ENCODE measurements at regions not wholly inside any gene's neighbourhood (a gene's known extent, or its start where the extent isn't known, plus 50 kb on each side); places are given as distances from the start of the nearest gene placed in this dataset.
A peak's percentile ranks its signal among the peaks of the same experiment; 100 is the strongest.
"Not testable (repeated sequence)": the region's sequence is repeated elsewhere in the genome, so short reads cannot be mapped to it uniquely, and the experiment has no call there.

DNA sequence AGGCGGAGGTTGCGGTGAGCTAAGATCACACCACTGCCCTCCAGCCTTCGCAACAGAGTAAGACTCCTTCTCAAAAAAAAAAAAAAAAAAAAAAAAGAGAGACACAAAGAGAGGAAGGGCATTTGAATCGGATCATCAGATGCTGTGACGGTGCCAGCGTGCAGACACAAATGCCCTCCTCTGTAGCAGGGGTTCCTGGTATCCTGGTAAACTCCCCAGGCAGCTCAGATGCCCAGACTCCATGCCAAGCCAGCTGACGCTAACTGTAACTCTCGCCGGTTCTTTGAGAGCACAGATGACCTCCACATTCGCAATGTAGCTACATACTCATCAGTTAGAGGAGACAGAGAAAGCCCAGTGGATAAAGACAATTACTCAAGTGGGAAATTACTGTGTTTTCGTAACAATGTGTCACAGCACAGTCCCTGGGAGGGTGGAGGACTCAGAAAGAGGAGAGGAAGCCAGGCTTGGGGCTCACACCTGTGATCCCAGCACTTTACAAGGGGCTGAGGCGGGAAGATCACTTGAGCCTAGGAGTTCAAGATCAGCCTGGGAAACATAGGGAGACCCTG lies 153.1 kb downstream of the BRD1 start:
- DNase-seq = no peak

DNA sequence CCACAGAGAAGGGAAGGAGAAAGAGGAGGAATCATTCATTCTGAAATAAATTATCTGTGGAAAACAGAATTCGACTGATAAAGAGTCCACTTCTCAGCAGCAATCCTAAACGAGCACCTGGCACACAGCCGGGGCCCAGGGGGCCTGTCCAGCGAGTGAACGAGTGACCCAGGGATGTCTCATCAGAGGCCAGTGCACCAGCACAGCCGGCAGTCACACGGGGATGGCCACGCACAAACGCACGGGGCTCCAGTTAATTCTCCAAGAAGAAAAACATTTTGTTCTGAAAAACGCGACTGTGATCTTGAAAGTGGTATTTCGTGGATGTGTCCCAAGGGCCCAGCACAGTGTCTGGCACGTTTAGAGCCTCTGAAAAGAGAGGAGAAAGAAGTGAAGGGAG lies 154.6 kb downstream of the BRD1 start:
- DNase-seq = no peak

DNA sequence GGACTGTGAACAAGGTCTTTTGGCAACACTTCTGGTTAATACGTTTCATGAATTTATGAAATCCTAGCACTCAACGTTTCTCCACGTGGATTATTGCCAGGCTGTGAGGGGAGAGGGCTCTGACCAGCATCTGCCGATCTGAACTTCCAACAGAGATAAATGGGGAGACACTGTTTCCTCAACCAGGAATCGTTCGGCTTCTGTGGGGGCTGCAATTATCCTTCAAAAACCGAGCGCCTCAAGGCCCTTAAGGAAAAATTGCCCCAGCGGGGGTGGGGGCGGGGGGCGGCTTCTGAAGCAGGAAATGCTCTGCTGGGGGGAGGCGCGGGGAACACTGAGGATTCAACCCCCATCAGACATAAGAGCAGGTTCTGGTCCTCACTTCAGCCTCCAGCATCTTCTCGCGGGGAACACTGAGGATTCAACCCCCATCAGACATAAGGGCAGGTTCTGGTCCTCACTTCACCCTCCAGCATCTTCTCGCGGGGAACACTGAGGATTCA lies 155.6 kb downstream of the BRD1 start:
- no peak for DNase-seq

DNA sequence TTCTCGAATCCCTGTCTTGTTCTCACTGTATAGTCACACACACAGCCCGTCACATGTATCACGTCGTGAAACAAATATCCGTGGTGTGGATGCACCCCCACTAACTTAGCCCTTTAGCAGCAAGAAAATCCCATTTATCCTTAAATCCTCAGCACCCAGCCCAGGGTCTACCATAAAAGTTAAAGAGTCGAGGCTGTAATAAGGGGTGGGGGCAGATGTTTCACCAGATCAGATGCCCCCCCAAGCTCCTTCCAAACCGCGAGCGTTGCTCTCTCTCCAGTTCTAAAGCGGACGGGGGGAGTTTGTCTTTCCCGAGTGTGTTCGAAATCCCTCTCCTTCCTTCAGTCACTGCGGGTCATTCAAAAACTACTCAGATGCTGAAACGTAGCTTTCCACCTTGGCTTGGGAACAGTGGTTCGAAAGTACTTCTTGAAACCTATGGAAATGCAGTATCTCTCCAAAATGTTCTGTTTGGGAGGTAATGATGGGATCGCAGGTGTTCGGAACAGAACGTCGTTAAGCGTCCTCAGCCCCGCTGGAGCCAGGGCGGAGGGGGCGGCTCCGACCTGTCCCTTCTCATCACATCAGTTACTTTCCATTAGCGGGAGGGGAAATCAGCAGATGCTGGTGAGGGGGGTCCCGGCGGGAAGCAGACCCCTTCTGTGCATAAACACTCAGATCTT lies 156.2 kb downstream of the BRD1 start:
- DNase-seq = no peak

DNA sequence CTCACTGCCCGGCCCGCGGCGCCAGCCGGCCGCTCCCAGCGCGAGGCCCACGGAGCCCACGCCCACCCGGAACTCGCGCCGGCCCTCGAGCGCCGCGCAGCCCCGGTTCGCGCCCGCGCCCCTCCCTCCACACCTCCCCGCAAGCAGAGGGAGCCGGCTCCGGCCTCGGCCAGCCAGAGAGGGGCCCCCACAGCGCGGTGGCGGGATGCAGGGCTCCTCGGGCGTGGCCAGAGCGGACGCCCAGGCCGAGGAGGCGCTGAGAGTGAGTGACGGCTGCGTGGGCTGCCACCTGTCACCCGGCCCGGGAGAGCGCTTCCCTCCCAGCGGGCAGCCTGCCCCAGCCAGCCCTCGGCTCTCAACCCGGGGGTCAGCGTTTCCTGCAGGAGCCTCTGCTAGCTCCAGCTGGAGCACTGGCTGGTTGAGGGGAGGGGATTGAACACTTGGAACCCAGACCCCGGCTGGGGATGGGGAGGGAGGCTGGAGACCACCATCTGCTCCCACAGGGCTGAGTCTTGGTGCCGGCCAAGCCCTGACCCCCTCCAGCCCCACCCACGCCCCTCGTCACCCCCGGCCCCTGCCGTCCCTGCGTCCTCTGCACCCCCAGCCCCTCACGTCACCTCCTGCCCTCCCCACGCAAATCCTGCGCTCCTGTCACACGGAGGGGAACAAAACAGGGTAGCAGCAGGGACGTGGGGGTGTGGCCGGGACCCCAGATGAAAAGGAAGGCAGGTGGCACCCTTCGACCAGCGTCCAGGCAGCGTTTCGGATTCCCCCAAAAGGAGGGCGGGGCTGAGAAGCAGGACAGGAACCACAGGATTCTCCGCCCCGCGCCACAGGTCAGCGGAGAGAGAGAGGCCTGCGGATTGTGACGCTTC lies 157.0 kb downstream of the BRD1 start:
- DNase-seq = peak; percentile 59

DNA sequence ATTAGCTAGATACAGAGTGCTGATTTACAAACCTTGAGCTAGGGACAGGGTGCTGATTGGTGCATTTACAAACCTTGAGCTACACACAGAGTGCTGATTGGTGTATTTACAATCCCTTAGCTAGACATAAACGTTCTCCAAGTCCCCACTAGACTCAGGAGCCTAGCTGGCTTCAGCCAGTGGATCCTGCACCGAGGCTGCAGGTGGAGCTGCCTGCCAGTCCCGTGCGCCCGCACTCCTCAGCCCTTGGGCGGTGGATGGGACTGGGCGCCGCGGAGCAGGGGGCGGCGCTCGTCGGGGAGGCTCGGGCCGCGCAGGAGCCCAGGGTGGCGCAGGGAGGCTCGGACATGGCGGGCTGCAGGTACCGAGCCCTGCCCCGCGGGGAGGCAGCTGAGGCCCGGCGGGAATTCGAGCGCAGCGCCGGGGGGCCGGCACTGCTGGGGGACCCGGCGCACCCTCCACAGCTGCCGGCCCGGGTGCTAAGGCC lies 157.7 kb downstream of the BRD1 start:
- DNase-seq = peak; percentile 36

DNA sequence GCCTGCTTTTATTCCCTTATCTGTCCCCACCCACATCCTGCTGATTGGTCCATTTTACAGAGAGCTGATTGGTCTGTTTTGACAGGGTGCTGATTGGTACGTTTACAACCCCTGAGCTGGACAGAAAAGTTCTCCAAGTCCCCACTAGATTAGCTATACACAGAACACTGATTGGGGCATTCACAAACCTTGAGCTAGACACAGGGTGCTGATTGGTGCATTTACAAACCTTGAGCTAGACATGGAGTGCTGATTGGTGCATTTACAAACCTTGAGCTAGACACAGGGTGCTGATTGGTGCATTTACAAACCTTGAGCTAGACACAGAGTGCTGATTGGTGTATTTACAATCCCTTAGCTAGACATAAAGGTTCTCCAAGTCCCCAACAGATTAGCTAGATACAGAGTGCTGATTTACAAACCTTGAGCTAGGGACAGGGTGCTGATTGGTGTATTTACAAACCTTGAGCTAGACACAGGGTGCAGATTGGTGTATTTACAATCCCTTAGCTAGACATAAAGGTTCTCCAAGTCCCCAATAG lies 158.2 kb downstream of the BRD1 start:
- DNase-seq = not testable (repeated sequence)

DNA sequence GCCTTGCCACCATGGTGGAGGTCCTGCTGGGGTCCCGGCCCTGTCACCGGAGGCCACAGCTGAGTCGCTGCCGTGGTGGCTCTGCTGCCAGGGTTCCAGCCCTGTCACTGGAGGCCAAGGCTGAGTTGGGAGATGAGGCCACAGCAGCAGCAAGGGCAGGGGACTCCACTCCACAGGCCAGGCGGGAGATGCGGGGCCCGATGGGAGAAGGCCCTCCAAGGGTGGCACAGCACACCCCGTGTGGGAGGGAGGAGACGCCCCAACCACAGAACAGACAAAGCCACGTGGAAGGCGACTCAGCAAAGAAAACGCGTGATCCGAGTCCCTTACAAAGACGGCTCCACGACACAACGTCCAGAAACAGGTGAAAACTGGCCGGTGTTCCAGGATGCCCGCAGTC lies 159.3 kb downstream of the BRD1 start:
- DNase-seq = no peak

DNA sequence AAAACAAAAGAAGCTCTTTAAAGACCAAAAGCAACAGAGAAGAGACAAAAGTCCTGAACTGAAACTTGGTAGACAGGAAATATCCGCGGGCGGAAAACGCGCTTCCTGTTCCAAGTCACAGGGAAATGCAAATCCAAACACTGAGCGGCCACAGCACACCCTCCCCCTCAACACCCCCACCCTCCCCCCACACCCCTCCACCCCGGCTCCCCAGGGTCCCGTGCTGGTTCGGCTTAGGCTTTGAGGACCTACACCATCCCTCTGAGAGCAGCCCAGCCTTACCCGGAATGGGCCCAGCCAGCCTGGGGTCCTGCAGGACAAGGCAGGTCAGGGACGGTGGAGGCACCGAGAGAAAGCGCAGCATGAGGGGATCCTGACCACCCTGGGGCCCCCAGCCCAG lies 160.4 kb downstream of the BRD1 start:
- no peak for DNase-seq

DNA sequence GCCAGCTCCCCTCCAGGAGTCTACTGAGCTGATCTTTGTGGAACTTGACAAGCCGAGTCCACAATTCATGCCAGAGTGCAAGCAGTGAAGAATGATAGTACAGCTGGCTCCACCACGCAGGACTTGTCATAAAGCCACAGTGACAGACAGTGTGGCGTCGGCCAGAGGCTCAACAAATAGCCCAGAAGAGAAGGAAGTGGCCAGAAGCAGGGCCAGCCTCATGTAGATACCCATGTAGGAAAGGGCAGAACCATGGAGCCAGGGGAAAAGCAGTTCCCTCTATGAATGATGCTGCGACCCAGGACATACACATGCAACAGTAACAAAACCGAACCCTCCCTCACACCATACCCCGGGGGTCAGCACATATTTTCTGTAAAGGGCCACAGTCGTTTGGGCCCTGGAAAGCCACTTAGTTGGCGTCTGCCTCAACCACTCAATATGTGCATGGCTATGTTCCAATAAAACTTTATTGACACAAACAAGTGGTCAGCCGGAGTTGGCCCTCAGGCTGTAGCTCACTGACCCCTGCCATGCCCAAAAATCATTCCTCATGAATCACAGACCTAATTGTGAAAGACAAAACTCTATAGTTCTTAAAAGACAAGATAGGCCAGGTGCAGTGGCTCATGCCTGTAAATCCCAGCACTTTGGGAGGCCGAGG lies 161.4 kb downstream of the BRD1 start:
- DNase-seq = no peak

DNA sequence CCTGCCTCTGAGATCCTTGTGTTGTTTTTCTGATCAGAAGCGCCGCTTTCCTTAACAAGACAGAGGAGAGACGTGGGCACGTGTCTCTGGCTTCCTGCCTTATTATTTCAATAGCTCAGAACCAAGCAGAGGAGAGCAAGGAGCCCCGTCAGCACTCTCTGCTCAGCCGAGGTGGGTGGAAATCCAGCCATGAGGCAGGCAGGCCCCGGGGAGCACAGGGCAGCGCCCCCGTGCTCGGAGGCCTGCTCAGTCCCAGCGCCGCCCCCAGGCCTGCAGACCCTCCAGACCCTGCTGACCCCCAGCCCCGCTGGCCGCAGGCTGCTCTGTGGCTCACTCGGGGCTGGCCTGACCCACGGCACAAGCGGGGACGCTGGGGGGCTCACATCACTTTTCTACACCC lies 162.8 kb downstream of the BRD1 start:
- DNase-seq = no peak

DNA sequence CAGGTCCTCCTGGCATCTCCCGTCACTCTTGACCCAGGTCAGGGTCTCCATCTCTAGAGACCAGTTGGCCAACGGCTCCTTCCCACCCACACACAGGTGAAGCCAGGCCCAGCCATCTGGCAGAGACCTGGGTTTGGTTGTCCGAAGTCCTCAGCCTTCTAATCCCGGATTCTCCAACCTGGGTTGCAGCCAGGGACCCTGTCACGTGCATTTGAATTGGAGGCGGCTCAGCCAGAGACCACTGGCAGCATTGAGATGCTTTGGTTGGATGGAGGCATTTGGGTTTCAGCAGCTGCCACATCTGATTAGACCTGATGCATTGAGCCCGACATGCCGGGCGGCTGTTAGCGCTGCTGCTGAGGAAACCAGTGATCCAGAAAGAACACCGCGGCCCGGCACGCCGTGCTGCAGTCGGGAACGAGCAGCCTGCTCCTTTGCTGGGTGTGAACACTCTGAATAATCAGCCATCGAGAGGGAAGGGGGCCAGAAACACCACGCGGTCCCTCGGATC lies 163.2 kb downstream of the BRD1 start:
- DNase-seq = no peak

DNA sequence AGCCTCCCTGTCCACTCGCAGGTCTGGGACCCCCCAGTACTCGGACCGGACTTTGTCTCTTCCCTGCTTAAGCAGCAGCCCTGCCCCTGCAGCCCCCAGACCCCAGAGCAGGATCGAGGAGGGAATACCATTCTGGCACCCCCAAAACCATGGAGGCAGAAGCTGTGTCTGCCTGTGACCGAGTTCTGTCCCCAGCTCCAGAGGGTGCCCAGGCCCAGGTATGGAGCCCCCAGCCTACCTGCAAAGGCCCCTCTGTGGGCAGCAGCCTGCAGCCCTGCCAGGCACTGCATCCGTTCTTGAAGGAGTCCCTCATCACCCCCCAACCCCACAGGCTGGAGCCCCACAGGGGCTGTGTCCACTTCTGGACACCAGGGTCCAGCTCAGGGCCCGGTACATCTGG lies 163.8 kb downstream of the BRD1 start:
- DNase-seq = no peak

DNA sequence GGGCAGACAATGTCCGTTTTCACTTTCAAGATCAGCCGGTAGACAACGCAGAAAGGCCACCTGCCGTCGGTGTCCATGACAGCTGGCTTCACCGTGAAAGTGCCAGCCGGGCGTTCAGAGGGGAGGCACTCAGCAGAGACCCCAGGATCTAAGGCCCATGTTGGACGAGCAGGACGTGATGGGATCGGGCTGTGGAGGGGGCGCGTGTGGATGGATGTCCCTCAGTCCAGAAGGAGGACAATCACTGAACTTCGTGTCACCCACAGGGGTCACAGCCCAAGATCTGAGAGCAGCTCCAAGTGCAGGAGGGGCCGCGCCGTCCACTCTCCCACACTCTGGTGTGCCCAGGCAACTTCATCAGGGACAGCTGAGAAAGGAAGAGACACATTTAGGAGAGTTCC lies 164.4 kb downstream of the BRD1 start:
- no peak for DNase-seq

DNA sequence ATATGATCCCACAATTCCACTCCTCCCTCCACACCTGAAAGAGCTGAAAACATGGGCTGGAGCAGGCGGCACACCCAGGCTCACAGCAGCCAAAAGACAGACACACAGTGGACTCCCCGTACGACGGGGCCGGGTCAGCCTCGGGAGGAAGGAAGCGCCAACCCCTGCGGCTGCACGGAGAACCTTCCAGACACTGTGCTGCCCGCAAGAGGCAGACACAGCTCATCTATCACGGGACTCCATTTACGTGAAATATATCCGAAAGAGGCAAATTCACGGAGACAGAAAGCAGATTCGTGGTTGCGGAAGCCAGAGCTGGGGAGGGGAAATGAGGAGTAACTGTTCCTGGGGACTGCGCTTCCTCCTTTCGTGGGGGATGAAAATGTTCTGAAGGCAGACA lies 165.0 kb downstream of the BRD1 start:
- no peak for DNase-seq

DNA sequence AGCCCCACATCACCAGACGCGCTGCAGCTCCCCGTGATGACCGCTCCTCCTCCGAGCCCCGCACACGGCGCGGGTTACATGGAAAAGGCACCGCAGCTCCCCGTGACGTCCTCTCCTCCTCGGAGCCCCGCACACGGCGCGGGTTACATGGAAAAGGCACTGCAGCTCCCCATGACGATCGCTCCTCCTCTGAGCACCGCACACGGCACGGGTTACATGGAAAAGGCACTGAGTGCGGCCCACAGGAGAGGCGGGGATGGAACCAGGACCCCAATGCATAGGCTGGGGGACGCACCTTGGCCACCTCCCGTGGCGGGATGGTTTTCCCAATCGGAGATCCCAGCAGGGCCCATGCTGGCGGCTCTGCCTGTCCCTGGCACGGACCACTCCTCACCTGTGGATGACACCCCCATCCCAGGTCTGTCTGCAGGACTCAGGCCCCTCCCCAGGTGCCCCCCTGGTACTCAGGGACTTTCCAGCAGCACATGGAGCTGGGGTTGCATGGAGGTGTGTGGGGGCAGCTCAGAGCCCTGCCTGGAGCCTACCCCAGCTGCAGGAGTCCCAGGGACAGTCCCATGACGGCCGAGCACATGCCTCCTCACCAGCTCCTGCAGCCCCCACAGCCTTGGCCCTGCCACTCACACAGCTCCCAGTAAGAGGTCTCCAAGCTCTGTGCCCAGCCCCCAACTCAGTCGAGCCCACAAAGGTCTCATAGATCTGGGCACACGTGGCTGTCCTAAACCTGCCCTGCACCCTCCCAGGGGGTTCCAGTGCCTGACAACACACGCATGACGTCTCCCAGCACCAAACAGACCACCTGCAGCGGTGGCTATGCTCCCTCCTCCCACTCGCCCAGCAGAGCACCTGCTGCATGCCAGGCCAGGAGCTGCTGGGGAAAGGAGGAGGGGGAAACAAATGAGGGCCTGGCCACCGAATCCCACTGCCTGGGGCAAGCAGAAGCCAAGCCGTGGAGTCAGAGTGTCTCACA lies 166.6 kb downstream of the BRD1 start:
- no peak for DNase-seq

DNA sequence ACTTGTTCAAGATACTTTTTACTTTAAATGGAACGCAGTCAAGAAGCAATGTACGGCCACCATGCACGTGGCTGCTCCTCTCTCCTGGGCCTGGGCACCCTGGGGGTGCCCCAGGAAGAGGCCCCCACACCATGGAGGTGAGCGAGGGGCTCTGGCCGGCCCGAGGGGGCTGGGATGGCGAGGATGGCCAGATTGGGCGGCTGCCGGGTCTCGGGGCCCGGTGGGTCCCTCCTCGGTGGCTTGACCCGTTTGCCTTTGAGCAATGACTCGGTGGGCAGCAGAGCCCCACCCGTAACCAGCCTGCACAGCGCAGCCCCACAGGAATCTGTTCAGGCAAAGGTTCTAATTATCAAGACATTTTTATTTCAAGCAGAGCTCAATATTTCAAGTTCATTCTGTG lies 167.4 kb downstream of the BRD1 start:
- no peak for DNase-seq

DNA sequence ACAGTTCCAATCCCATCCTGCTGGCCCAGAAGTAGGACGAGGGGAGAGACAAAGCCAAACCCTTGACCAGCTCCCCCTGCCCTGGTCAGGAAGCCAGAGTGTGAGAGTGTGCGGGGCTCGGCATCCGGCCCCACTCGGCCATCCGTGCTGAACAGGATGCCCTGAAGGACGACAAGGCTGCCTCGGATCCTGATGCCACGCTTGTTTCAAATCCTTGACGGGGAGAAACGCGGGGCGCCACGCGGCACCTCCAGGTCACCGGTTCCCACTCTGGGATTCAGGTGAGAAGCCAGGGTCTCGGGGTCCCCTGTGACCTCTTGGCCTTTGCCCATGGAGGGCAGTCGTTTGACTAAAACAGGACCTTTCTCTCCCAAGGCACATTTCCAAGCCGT lies 167.8 kb downstream of the BRD1 start:
- no peak for DNase-seq

DNA sequence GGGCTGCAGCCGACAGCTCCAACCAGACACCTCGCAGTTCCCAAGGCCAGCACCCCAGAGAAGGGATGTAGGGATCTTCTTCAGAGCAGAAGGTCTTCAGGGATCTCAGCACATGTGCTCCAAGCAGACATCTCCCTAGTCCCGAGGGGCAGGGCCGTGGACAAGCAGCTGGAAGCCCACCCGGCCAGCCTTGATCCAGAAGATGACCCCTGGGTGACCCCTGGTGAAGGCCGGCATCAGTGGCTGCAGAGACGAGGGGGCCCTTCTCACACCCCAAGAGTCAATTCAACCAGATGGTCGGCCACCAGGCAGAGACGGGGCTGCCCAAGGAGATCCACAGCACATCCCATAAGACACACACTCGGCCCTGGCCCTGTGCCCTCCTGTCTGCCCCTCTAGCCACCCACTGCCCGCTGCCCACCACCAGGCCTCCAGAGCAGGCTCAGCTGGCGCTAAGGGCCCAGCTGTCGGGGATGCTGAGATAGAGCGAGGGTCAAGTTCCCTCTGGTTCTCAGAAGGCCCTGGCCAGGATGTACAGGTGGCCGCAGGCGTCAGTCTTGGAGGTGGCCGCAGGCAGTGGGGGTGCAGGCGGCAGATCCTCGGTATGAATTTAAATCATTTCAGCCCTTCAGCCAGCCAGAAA lies 168.3 kb downstream of the BRD1 start:
- DNase-seq = no peak

DNA sequence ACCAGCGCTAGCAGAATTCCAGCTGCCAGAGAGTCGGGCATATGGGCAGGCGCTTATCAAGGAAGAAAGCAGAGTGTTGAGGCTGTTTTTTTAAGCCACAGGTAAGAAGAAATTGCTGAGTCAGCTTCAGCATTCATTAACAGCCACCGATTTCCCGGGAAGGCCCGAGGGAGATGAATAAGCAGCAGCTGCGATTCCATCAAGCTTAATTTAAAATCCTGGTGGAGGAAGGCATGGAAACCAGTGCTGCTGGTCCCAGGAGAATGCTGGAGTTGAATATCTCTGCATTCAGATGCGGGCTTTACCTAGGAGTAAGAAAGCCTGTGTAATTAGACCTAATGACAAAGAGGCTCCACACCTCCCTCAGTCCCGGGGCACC lies 168.8 kb downstream of the BRD1 start:
- no peak for DNase-seq

DNA sequence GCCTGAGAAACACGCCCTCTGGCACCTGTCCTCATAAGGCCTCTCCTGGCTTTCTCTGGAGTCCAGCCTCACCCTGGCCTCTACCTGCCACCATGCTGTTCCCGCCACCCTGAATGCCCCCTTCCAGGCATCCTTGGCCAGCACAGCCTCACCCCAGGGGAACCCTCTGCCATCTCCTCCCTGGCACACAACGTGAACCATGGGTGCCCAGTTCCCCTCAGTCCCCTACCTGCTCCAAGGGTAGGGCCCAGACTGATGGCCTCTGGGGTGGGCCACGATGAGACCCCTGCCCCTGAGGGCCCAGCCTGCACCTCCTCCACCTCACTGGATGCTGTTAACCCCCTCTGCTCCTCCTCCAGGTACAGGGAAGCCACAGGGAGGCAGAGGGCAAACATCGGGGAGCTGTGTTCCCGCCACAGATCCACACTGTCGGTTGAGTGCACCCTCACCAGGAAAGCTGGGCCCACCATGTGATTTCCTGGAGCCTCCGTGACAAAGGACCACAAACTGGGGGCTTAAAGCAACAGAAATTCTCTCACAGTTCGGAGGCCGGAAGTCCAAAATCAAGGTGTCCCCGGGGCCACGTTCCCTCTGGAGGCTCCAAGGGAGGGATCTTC lies 169.6 kb downstream of the BRD1 start:
- no peak for DNase-seq
